HFFc6 (cell line): ENCODE measurements at regions not wholly inside any gene's neighbourhood (a gene's known extent, or its start where the extent isn't known, plus 50 kb on each side); places are given as distances from the start of the nearest gene placed in this dataset.

ENCODE experiments used
- DNase-seq: peaks from one replicate; pipeline ENCODE4 v3.0.0-alpha.2; 2018
- H3K27ac Mint-ChIP-seq: 2 replicates; pipeline ENCODE4 v1.8.0; 2020; ENCODE audit warnings: mild to moderate bottlenecking, mixed read lengths
- H3K27me3 Mint-ChIP-seq: 2 replicates; pipeline ENCODE4 v1.8.0; 2021; ENCODE audit warnings: mild to moderate bottlenecking, moderate library complexity, mixed read lengths; ENCODE audit not compliant: insufficient read depth
- H3K36me3 Mint-ChIP-seq: 2 replicates; pipeline ENCODE4 v1.8.0; 2021; ENCODE audit warnings: low read depth, mixed read lengths
- H3K4me1 Mint-ChIP-seq: 2 replicates; pipeline ENCODE4 v1.8.0; 2020; ENCODE audit warnings: low read depth, mixed read lengths
- H3K4me3 Mint-ChIP-seq: 2 replicates; pipeline ENCODE4 v1.8.0; 2020; ENCODE audit warnings: mild to moderate bottlenecking, moderate library complexity, mixed read lengths
- H3K9me3 Mint-ChIP-seq: 2 replicates; pipeline ENCODE4 v1.8.0; 2020; ENCODE audit warnings: mild to moderate bottlenecking, mixed read lengths
- CTCF ChIP-seq: fragments of 200-600 bp; sonication (generic); IDR thresholded peaks from 2 replicates; pipeline ENCODE4 v1.5.0; 2021; ENCODE audit warnings: antibody characterized with exemption, mild to moderate bottlenecking

- TF ChIP-seq CTCF: no peak
- Mint-ChIP-seq H3K27me3 (no peaks in the 10 kb centered on the region), H3K36me3 (no peaks in the 10 kb centered on the region), H3K4me3 (no peak overlapping the region), H3K4me1 (no peaks in the 10 kb centered on the region), H3K9me3 (no peaks in the 10 kb centered on the region), H3K27ac (no peak overlapping the region)
- DNase-seq: no peak
These were observed 139.6 kb downstream of the LARP7 start for GRCh38 chr4:112776535-112776934.

GRCh38 chr4:112778520-112778919, 141.6 kb downstream of the LARP7 start:
- no peak for DNase-seq
- Mint-ChIP-seq H3K9me3 (no peaks in the 10 kb centered on the region), H3K36me3 (no peaks in the 10 kb centered on the region), H3K27me3 (no peaks in the 10 kb centered on the region), H3K4me1 (no peaks in the 10 kb centered on the region), H3K4me3 (no peak overlapping the region), H3K27ac (no peak overlapping the region)
- no peak for TF ChIP-seq CTCF

GRCh38 chr4:112793033-112793432, 156.1 kb downstream of the LARP7 start:
- H3K4me1 Mint-ChIP-seq: no peaks in the 10 kb centered on the region
- DNase-seq: no peak

GRCh38 chr4:112800001-112800400, 163.1 kb downstream of the LARP7 start:
- Mint-ChIP-seq H3K4me1 (peaks cover 3% of the 10 kb centered on the region; the same call in 1 of the 2 replicates), H3K27ac (no peak overlapping the region)
- TF ChIP-seq CTCF: no peak

More at GRCh38 chr4:112793033-112793432, 156.1 kb downstream of the LARP7 start:
- Mint-ChIP-seq H3K9me3 (no peaks in the 10 kb centered on the region), H3K27me3 (peaks cover 2% of the 10 kb centered on the region; the same call in 1 of the 2 replicates), H3K36me3 (no peaks in the 10 kb centered on the region), H3K4me3 (no peak overlapping the region), H3K27ac (no peak overlapping the region)
- TF ChIP-seq CTCF: no peak

GRCh38 chr4:112801341-112801740, 164.4 kb downstream of the LARP7 start:
- Mint-ChIP-seq H3K27ac (no peak overlapping the region), H3K27me3 (peaks cover 6% of the 10 kb centered on the region; the same call in 1 of the 2 replicates), H3K9me3 (no peaks in the 10 kb centered on the region), H3K4me3 (no peak overlapping the region), H3K36me3 (no peaks in the 10 kb centered on the region), H3K4me1 (peaks cover 7% of the 10 kb centered on the region; the same call in 1 of the 2 replicates)
- DNase-seq: no peak
- TF ChIP-seq CTCF: no peak

More at GRCh38 chr4:112800001-112800400, 163.1 kb downstream of the LARP7 start:
- H3K36me3 Mint-ChIP-seq: no peaks in the 10 kb centered on the region
- H3K4me3 Mint-ChIP-seq: no peak overlapping the region
- H3K9me3 Mint-ChIP-seq: no peaks in the 10 kb centered on the region
- no peak for DNase-seq
- peaks cover 6% of the 10 kb centered on the region; the same call in 1 of the 2 replicates for H3K27me3 Mint-ChIP-seq

GRCh38 chr4:112802780-112803179, 165.8 kb downstream of the LARP7 start:
- Mint-ChIP-seq H3K27ac (no peak overlapping the region), H3K4me1 (peaks cover 7% of the 10 kb centered on the region; the same call in 1 of the 2 replicates), H3K4me3 (no peak overlapping the region), H3K36me3 (no peaks in the 10 kb centered on the region), H3K9me3 (no peaks in the 10 kb centered on the region), H3K27me3 (peaks cover 6% of the 10 kb centered on the region; the same call in 1 of the 2 replicates)
- no peak for TF ChIP-seq CTCF
- no peak for DNase-seq
